Caki2 (cell line): ENCODE measurements at regions not wholly inside any gene's neighbourhood (a gene's known extent, or its start where the extent isn't known, plus 50 kb on each side); places are given as distances from the start of the nearest gene placed in this dataset.
A peak's percentile ranks its signal among the peaks of the same experiment; 100 is the strongest.

ENCODE experiments used
- DNase-seq: peaks from one replicate; pipeline ENCODE4 v3.0.0-alpha.2; 2015; ENCODE audit warnings: low read depth
- in situ Hi-C: cut with HindIII; loops from 2 replicates; pipeline ENCODE4 v1.10.0; 2016; ENCODE audit warnings: low sequenced_read_pairs, low pct_unique_long_range_greater_than_20kb, mixed read lengths

- in situ Hi-C loops: no loop called here
- no peak for DNase-seq
These were observed 539.3 kb downstream of the METTL4 start for GRCh38 chr18:2032036-2032435.

GRCh38 chr18:2035056-2035455 is 536.2 kb downstream of the METTL4 start:
- no peak for DNase-seq
- in situ Hi-C loops: no loop called here

- no peak for DNase-seq
- in situ Hi-C loops: no loop called here
These were observed 535.2 kb downstream of the METTL4 start for GRCh38 chr18:2036086-2036485.

GRCh38 chr18:2040279-2040678 is 531.0 kb downstream of the METTL4 start:
- in situ Hi-C loops: no loop called here
- no peak for DNase-seq

GRCh38 chr18:2049986-2050385 is 521.3 kb downstream of the METTL4 start:
- peak; percentile 10 for DNase-seq
- in situ Hi-C loops: no loop called here

GRCh38 chr18:2050702-2051201 is 520.6 kb downstream of the METTL4 start:
- in situ Hi-C loops: no loop called here
- DNase-seq: peak; percentile 78

- in situ Hi-C loops: no loop called here
- DNase-seq: no peak
These were observed 517.7 kb downstream of the METTL4 start for GRCh38 chr18:2053490-2054089.

GRCh38 chr18:2059336-2059735 is 512.0 kb downstream of the METTL4 start:
- DNase-seq: no peak
- in situ Hi-C loops: no loop called here

GRCh38 chr18:2060086-2060485 is 511.2 kb downstream of the METTL4 start:
- in situ Hi-C loops: no loop called here
- DNase-seq: no peak

- DNase-seq: no peak
- in situ Hi-C loops: no loop called here
These were observed 500.7 kb downstream of the METTL4 start for GRCh38 chr18:2070631-2071030.

- DNase-seq: no peak
- in situ Hi-C loops: no loop called here
These were observed 495.8 kb downstream of the METTL4 start for GRCh38 chr18:2075499-2075898.

GRCh38 chr18:2082676-2083075 is 488.6 kb downstream of the METTL4 start:
- in situ Hi-C loops: no loop called here
- DNase-seq: no peak

GRCh38 chr18:2083691-2084090 is 487.6 kb downstream of the METTL4 start:
- DNase-seq: peak; percentile 22
- in situ Hi-C loops: no loop called here

- in situ Hi-C loops: no loop called here
- no peak for DNase-seq
These were observed 484.9 kb downstream of the METTL4 start for GRCh38 chr18:2086439-2086838.

- no peak for DNase-seq
- in situ Hi-C loops: no loop called here
These were observed 483.2 kb downstream of the METTL4 start for GRCh38 chr18:2087877-2088673.

GRCh38 chr18:2089396-2089795 is 481.9 kb downstream of the METTL4 start:
- in situ Hi-C loops: no loop called here
- no peak for DNase-seq

GRCh38 chr18:2091937-2092336 is 479.4 kb downstream of the METTL4 start:
- in situ Hi-C loops: no loop called here

GRCh38 chr18:2096551-2096950 is 474.8 kb downstream of the METTL4 start:
- in situ Hi-C loops: no loop called here
- DNase-seq: no peak

More at GRCh38 chr18:2091937-2092336, 479.4 kb downstream of the METTL4 start:
- DNase-seq: no peak

- in situ Hi-C loops: no loop called here
These were observed 470.6 kb downstream of the METTL4 start for GRCh38 chr18:2100694-2101213.

More at GRCh38 chr18:2100694-2101213, 470.6 kb downstream of the METTL4 start:
- no peak for DNase-seq
